ENCODE measurements at regions not wholly inside any gene's neighbourhood (a gene's known extent, or its start where the extent isn't known, plus 50 kb on each side); places are given as distances from the start of the nearest gene placed in this dataset.

GRCh38 chr9:126096340-126096739 is 230.3 kb upstream of the MVB12B start:
- Histone ChIP-seq H3K9ac (ENCODE audit: insufficient read depth, low read length) (no peak overlapping the region), H3K27me3 (ENCODE audit: control insufficient read depth, insufficient read depth, low read length) (no peaks in the 10 kb centered on the region), H3K4me1 (ENCODE audit: control insufficient read depth, extremely low read depth, insufficient read depth, low read length) (no peaks in the 10 kb centered on the region), H3K4me3 (replicated peaks in 1 of 4; ENCODE audit: control extremely low read depth in 1 of 4, insufficient read depth in 1 of 4, low read depth in 3 of 4, low read length in 4 of 4) (no peak overlapping the region), H3K27ac (ENCODE audit: insufficient read depth, low read length) (no peak overlapping the region), H3K9me3 (ENCODE audit: control insufficient read depth, insufficient read depth, low read depth, low read length) (no peaks in the 10 kb centered on the region), H3K79me2 (ENCODE audit: control insufficient read depth, insufficient read depth, low read length) (no peaks in the 10 kb centered on the region), H3K4me2 (ENCODE audit: extremely low read depth, insufficient read depth, low read length) (no peak overlapping the region), H2AFZ (ENCODE audit: low read length) (no peak overlapping the region), H4K20me1 (ENCODE audit: control insufficient read depth, extremely low read depth, insufficient read depth, low read length) (no peaks in the 10 kb centered on the region), H3K36me3 (ENCODE audit: control insufficient read depth, insufficient read depth, low read length) (no peaks in the 10 kb centered on the region)
- TF ChIP-seq CTCF (conservative IDR thresholded peaks at IDR 0.05 in 1 of 2, IDR thresholded peaks at IDR 0.05 in 1 of 2; ENCODE audit: low read depth in 1 of 2, low read length in 2 of 2) (no peak), EZH2 (IDR thresholded peaks at IDR 0.05; ENCODE audit: low read length, missing control alignments) (no peak)
- no peak for DNase-seq (ENCODE audit: low read depth in 2 of 2)

- H3K4me2 ChIP-seq (ENCODE audit: extremely low read depth, insufficient read depth, low read length): no peak overlapping the region
- H3K79me2 ChIP-seq (ENCODE audit: control insufficient read depth, insufficient read depth, low read length): no peaks in the 10 kb centered on the region
- DNase-seq (ENCODE audit: low read depth in 2 of 2): no peak
- no peaks in the 10 kb centered on the region for H3K9me3 ChIP-seq (ENCODE audit: control insufficient read depth, insufficient read depth, low read depth, low read length)
- no peaks in the 10 kb centered on the region for H3K36me3 ChIP-seq (ENCODE audit: control insufficient read depth, insufficient read depth, low read length)
- H3K4me1 ChIP-seq (ENCODE audit: control insufficient read depth, extremely low read depth, insufficient read depth, low read length): no peaks in the 10 kb centered on the region
- H3K4me3 ChIP-seq (replicated peaks in 1 of 4; ENCODE audit: control extremely low read depth in 1 of 4, insufficient read depth in 1 of 4, low read depth in 3 of 4, low read length in 4 of 4): no peak overlapping the region
- TF ChIP-seq CTCF (conservative IDR thresholded peaks at IDR 0.05 in 1 of 2, IDR thresholded peaks at IDR 0.05 in 1 of 2; ENCODE audit: low read depth in 1 of 2, low read length in 2 of 2) (no peak), EZH2 (IDR thresholded peaks at IDR 0.05; ENCODE audit: low read length, missing control alignments) (no peak)
- H2AFZ ChIP-seq (ENCODE audit: low read length): no peak overlapping the region
- H4K20me1 ChIP-seq (ENCODE audit: control insufficient read depth, extremely low read depth, insufficient read depth, low read length): no peaks in the 10 kb centered on the region
- no peaks in the 10 kb centered on the region for H3K27me3 ChIP-seq (ENCODE audit: control insufficient read depth, insufficient read depth, low read length)
- no peak overlapping the region for H3K9ac ChIP-seq (ENCODE audit: insufficient read depth, low read length)
- no peak overlapping the region for H3K27ac ChIP-seq (ENCODE audit: insufficient read depth, low read length)
Observed at GRCh38 chr9:126097679-126098078, 228.9 kb upstream of the MVB12B start.

GRCh38 chr9:126106404-126106803 is 220.2 kb upstream of the MVB12B start:
- TF ChIP-seq EZH2 (IDR thresholded peaks at IDR 0.05; ENCODE audit: low read length, missing control alignments): no peak
- TF ChIP-seq CTCF (conservative IDR thresholded peaks at IDR 0.05 in 1 of 2, IDR thresholded peaks at IDR 0.05 in 1 of 2; ENCODE audit: low read depth in 1 of 2, low read length in 2 of 2): no peak
- H3K27me3 ChIP-seq (ENCODE audit: control insufficient read depth, insufficient read depth, low read length): no peaks in the 10 kb centered on the region
- no peak overlapping the region for H3K4me2 ChIP-seq (ENCODE audit: extremely low read depth, insufficient read depth, low read length)
- no peaks in the 10 kb centered on the region for H3K36me3 ChIP-seq (ENCODE audit: control insufficient read depth, insufficient read depth, low read length)
- H3K79me2 ChIP-seq (ENCODE audit: control insufficient read depth, insufficient read depth, low read length): no peaks in the 10 kb centered on the region
- no peaks in the 10 kb centered on the region for H3K4me1 ChIP-seq (ENCODE audit: control insufficient read depth, extremely low read depth, insufficient read depth, low read length)
- no peaks in the 10 kb centered on the region for H3K9me3 ChIP-seq (ENCODE audit: control insufficient read depth, insufficient read depth, low read depth, low read length)
- no peak overlapping the region for H3K4me3 ChIP-seq (replicated peaks in 1 of 4; ENCODE audit: control extremely low read depth in 1 of 4, insufficient read depth in 1 of 4, low read depth in 3 of 4, low read length in 4 of 4)
- H3K27ac ChIP-seq (ENCODE audit: insufficient read depth, low read length): no peak overlapping the region
- DNase-seq (ENCODE audit: low read depth in 2 of 2): no peak
- no peak overlapping the region for H2AFZ ChIP-seq (ENCODE audit: low read length)
- H3K9ac ChIP-seq (ENCODE audit: insufficient read depth, low read length): no peak overlapping the region
- H4K20me1 ChIP-seq (ENCODE audit: control insufficient read depth, extremely low read depth, insufficient read depth, low read length): no peaks in the 10 kb centered on the region

Data from fibroblast of lung (primary cell).